OCI-LY7 (cell line): ENCODE measurements at regions not wholly inside any gene's neighbourhood (a gene's known extent, or its start where the extent isn't known, plus 50 kb on each side); places are given as distances from the start of the nearest gene placed in this dataset.

Experiments used
- BruUV-seq: library from RNA; stranded (reverse); fragments of 400-500 nt; replicated peaks from 2 replicates; lab custom pipeline; 2021; lab: Mats Ljungman, UMichigan
- CTCF ChIA-PET: fragments of 300-600 bp; sonication (Branson Sonifier 250); formaldehyde crosslinking; loops from one replicate; lab custom pipeline; 2022; ENCODE audit warnings: antibody characterized with exemption; ENCODE audit not compliant: unreplicated experiment; lab: Charles Lee
- POLR2A ChIA-PET: fragments of 300-600 bp; sonication (Branson Sonifier 250); formaldehyde crosslinking; loops from one replicate; lab custom pipeline; 2022; ENCODE audit warnings: antibody characterized with exemption; lab: Charles Lee
- DNase-seq: peaks from one replicate; pipeline ENCODE4 v3.0.0-alpha.2; 2015; ENCODE audit warnings: low spot score
- H2AFZ ChIP-seq: fragments of 200-600 bp; sonication (generic), shearing (Covaris generic); 2 replicates; pipeline ENCODE4 v1.6.1; 2014; ENCODE audit warnings: mild to moderate bottlenecking, antibody characterized with exemption, low read length, moderate library complexity
- H3K27ac ChIP-seq: fragments of 200-600 bp; sonication (generic); 2 replicates; pipeline ENCODE4 v1.5.1; 2014; ENCODE audit warnings: mixed run types, low read depth, mild to moderate bottlenecking, moderate library complexity, low read length, inconsistent platforms; ENCODE audit not compliant: poor library complexity, severe bottlenecking
- H3K36me3 ChIP-seq: fragments of 200-600 bp; sonication (generic); 2 replicates; pipeline ENCODE4 v1.6.1; 2014; ENCODE audit warnings: mild to moderate bottlenecking, antibody characterized with exemption, low read length, moderate library complexity, mixed read lengths; ENCODE audit not compliant: insufficient read depth
- H3K4me1 ChIP-seq: fragments of 200-600 bp; sonication (generic); 2 replicates; pipeline ENCODE4 v1.5.1; 2014; ENCODE audit warnings: mild to moderate bottlenecking, low read length; ENCODE audit not compliant: insufficient read depth, poor library complexity, severe bottlenecking
- H3K4me2 ChIP-seq: fragments of 200-600 bp; sonication (generic); 2 replicates; pipeline ENCODE4 v1.6.1; 2014; ENCODE audit warnings: mild to moderate bottlenecking, low read length
- H3K4me3 ChIP-seq: fragments of 200-600 bp; sonication (generic); 2 replicates; pipeline ENCODE4 v1.5.1; 2014; ENCODE audit warnings: mild to moderate bottlenecking, low read depth, low read length; ENCODE audit not compliant: poor library complexity, severe bottlenecking
- H3K79me2 ChIP-seq: fragments of 200-600 bp; sonication (generic); 2 replicates; pipeline ENCODE4 v1.6.1; 2016; ENCODE audit warnings: low read depth, mild to moderate bottlenecking, low read length, moderate library complexity, mixed read lengths; ENCODE audit not compliant: insufficient read depth
- H3K9me2 ChIP-seq: fragments of 200-600 bp; sonication (generic); 2 replicates; pipeline ENCODE4 v1.6.1; 2016; ENCODE audit warnings: mild to moderate bottlenecking, low read length, mixed read lengths; ENCODE audit not compliant: insufficient read depth
- H3K9me3 ChIP-seq: fragments of 200-600 bp; sonication (generic); 2 replicates; pipeline ENCODE4 v1.6.1; 2014; ENCODE audit warnings: mild to moderate bottlenecking, mixed run types, low read length, mixed read lengths
- H4K20me1 ChIP-seq: fragments of 200-600 bp; sonication (generic); 2 replicates; pipeline ENCODE4 v1.6.1; 2014; ENCODE audit warnings: mild to moderate bottlenecking, antibody characterized with exemption, low read length, moderate library complexity, mixed read lengths; ENCODE audit not compliant: insufficient read depth
- CTCF ChIP-seq: fragments of 200-600 bp; sonication (generic); conservative IDR thresholded peaks from 2 replicates; pipeline ENCODE4 v1.5.1; 2014; ENCODE audit warnings: mild to moderate bottlenecking, antibody characterized with exemption, low read length, moderate library complexity, mixed read lengths
- EZH2phosphoT487 ChIP-seq: fragments of 200-600 bp; sonication (generic); IDR thresholded peaks from 2 replicates; pipeline ENCODE4 v1.6.1; 2018; ENCODE audit warnings: low read depth, borderline replicate concordance, mild to moderate bottlenecking, mixed run types, antibody characterized with exemption, low read length, moderate library complexity, mixed read lengths
- intact Hi-C: fragments of 100-400 bp; cut with micrococcal nuclease; formaldehyde crosslinking; loops from one replicate; pipeline ENCODE4 v1.10.0; 2022; ENCODE audit not compliant: unreplicated experiment

GRCh38 chr18:48488388-48488850, 50.4 kb upstream of the CTIF start:
- Histone ChIP-seq H3K9me3 (no peaks in the 10 kb centered on the region), H4K20me1 (no peaks in the 10 kb centered on the region), H2AFZ (no peak overlapping the region), H3K36me3 (no peaks in the 10 kb centered on the region), H3K9me2 (no peaks in the 10 kb centered on the region), H3K4me1 (no peaks in the 10 kb centered on the region), H3K4me2 (no peak overlapping the region), H3K27ac (no peak overlapping the region), H3K4me3 (no peak overlapping the region), H3K79me2 (no peaks in the 10 kb centered on the region)
- BruUV-seq = no TSS peak
- DNase-seq = no peak
- intact Hi-C loops = no loop called here
- no peak for TF ChIP-seq CTCF
- no peak for TF ChIP-seq EZH2phosphoT487
- ChIA-PET CTCF (no interaction called here), POLR2A (no interaction called here)

- ChIA-PET CTCF (no interaction called here), POLR2A (no interaction called here)
- Histone ChIP-seq H3K4me3 (no peak overlapping the region), H3K36me3 (no peaks in the 10 kb centered on the region), H4K20me1 (no peaks in the 10 kb centered on the region), H2AFZ (no peak overlapping the region), H3K4me2 (no peak overlapping the region), H3K4me1 (no peaks in the 10 kb centered on the region), H3K27ac (no peak overlapping the region), H3K79me2 (no peaks in the 10 kb centered on the region), H3K9me2 (no peaks in the 10 kb centered on the region), H3K9me3 (no peaks in the 10 kb centered on the region)
- DNase-seq = no peak
- no peak for TF ChIP-seq CTCF
- no peak for TF ChIP-seq EZH2phosphoT487
- intact Hi-C loops = no loop called here
- no TSS peak for BruUV-seq
Measured at GRCh38 chr18:48486754-48487153, 52.1 kb upstream of the CTIF start.

- H4K20me1 ChIP-seq = no peaks in the 10 kb centered on the region
- ChIA-PET POLR2A (no interaction called here), CTCF (no interaction called here)
- no peaks in the 10 kb centered on the region for H3K79me2 ChIP-seq
- no peaks in the 10 kb centered on the region for H3K9me2 ChIP-seq
- H3K4me2 ChIP-seq = no peak overlapping the region
- H3K4me1 ChIP-seq = no peaks in the 10 kb centered on the region
- intact Hi-C loops = no loop called here
- no peak for DNase-seq
- H3K36me3 ChIP-seq = no peaks in the 10 kb centered on the region
- TF ChIP-seq EZH2phosphoT487 = no peak
- BruUV-seq = no TSS peak
- no peak overlapping the region for H3K27ac ChIP-seq
- no peak overlapping the region for H2AFZ ChIP-seq
- H3K9me3 ChIP-seq = no peaks in the 10 kb centered on the region
- no peak overlapping the region for H3K4me3 ChIP-seq
Measured at GRCh38 chr18:48485828-48486405, 52.9 kb upstream of the CTIF start.
